HepG2 (cell line): ENCODE measurements at regions not wholly inside any gene's neighbourhood (a gene's known extent, or its start where the extent isn't known, plus 50 kb on each side); places are given as distances from the start of the nearest gene placed in this dataset.

ENCODE experiments used
- ATAC-seq: fragments of 200-7000 bp; cut with Tn5 transposase; 3 replicates; pipeline ENCODE4 v1.9.1; 2020; ENCODE audit warnings: mild to moderate bottlenecking, moderate library complexity
- BruUV-seq: library from RNA; stranded (reverse); fragments of 400-500 nt; replicated peaks from 2 replicates; lab custom pipeline; 2021; lab: Mats Ljungman, UMichigan
- CTCF ChIA-PET: fragments of 300-600 bp; formaldehyde crosslinking; extraction: SDS; loops from one replicate; lab custom pipeline; 2021; ENCODE audit warnings: low total read pairs, inconsistent platforms, low intra/inter-chr PET ratio; lab: Yijun Ruan, JAX
- POLR2A ChIA-PET: fragments of 350-600 bp; sonication (Branson Sonifier 250); formaldehyde crosslinking; loops from one replicate; lab custom pipeline; 2020; ENCODE audit warnings: antibody characterized with exemption, inconsistent platforms; lab: Yijun Ruan, JAX
- DNase-seq: peaks from one replicate; pipeline ENCODE4 v3.0.0-alpha.2; 2015; ENCODE audit warnings: low spot score
- FAIRE-seq: peaks from 3 replicates; lab custom pipeline; 2011; peaks lifted over from hg19 to GRCh38; lab: Jason Lieb, UNC
- H2AFZ ChIP-seq: one replicate; pipeline ENCODE4 v1.6.1; 2011; ENCODE audit warnings: low read length, inconsistent platforms
- H3K27ac ChIP-seq: fragments of 300-600 bp; 3 replicates; pipeline ENCODE4 v1.8.0; 2011; ENCODE audit warnings: mixed run types, mild to moderate bottlenecking, mixed read lengths, low read length, inconsistent platforms; ENCODE audit not compliant: insufficient read depth; ENCODE audit errors: extremely low read length
- H3K27me3 ChIP-seq, 2 experiments: fragments of 200-600 bp in 1 of 2; 2 replicates in 1 of 2; 3 replicates in 1 of 2; pipeline versions ENCODE4 v1.6.0 to v1.8.0; 2011; ENCODE audit warnings: low read length in 2 of 2, mild to moderate bottlenecking in 2 of 2, moderate library complexity in 2 of 2, inconsistent platforms in 1 of 2; ENCODE audit not compliant: insufficient read depth in 2 of 2, control insufficient read depth in 1 of 2
- H3K36me3 ChIP-seq, 2 experiments: fragments of 200-600 bp in 1 of 2; replicated peaks in 1 of 2; 2 replicates in 1 of 2; 3 replicates in 1 of 2; pipeline versions ENCODE4 v1.5.1 to v1.8.0; 2011; ENCODE audit warnings: low read length in 2 of 2, inconsistent platforms in 1 of 2; ENCODE audit not compliant: insufficient read depth in 2 of 2, control insufficient read depth in 1 of 2
- H3K4me1 ChIP-seq: 2 replicates; pipeline ENCODE4 v1.5.1; 2012; ENCODE audit warnings: low read length, inconsistent platforms; ENCODE audit not compliant: insufficient read depth
- H3K4me2 ChIP-seq: 2 replicates; pipeline ENCODE4 v1.6.0; 2011; ENCODE audit warnings: low read depth, low read length, inconsistent platforms
- H3K4me3 ChIP-seq, 3 experiments: fragments of 200-600 bp in 1 of 3; sonication (generic), shearing (Covaris generic) in 1 of 3; replicated peaks in 1 of 3; 2 replicates each; pipeline ENCODE4 v1.5.1; 2011 to 2016; ENCODE audit warnings: low read length in 3 of 3, inconsistent platforms in 2 of 3, low read depth in 2 of 3, mild to moderate bottlenecking in 2 of 3, control low read depth in 1 of 3, mixed read lengths in 1 of 3; ENCODE audit not compliant: insufficient read depth in 1 of 3
- H3K79me2 ChIP-seq: one replicate; pipeline ENCODE4 v1.6.1; 2011; ENCODE audit warnings: low read length, inconsistent platforms; ENCODE audit not compliant: insufficient read depth
- H3K9ac ChIP-seq: 2 replicates; pipeline ENCODE4 v1.6.0; 2011; ENCODE audit warnings: mild to moderate bottlenecking, low read depth, low read length, inconsistent platforms; ENCODE audit not compliant: insufficient read depth
- H3K9me3 ChIP-seq: 2 replicates; pipeline ENCODE4 v1.5.1; 2012; ENCODE audit warnings: mild to moderate bottlenecking, low read length
- H4K20me1 ChIP-seq: 2 replicates; pipeline ENCODE4 v1.6.0; 2011; ENCODE audit warnings: inconsistent platforms, mild to moderate bottlenecking, low read length, moderate library complexity; ENCODE audit not compliant: insufficient read depth
- CTCF ChIP-seq: sonication (generic); formaldehyde crosslinking; IDR thresholded peaks from 2 replicates; pipeline ENCODE4 v1.5.0; 2020; ENCODE audit warnings: mild to moderate bottlenecking, missing genetic modification reagents, moderate library complexity
- GATAD1 ChIP-seq: IDR thresholded peaks from 2 replicates; pipeline ENCODE4 v1.6.1; 2016; ENCODE audit warnings: missing genetic modification reagents, missing compliant biosample characterization
- HNF4A ChIP-seq: sonication (generic); formaldehyde crosslinking; IDR thresholded peaks from 2 replicates; pipeline ENCODE4 v1.4.0; 2020; ENCODE audit warnings: missing genetic modification reagents
- STAG1 ChIP-seq: sonication (generic); formaldehyde crosslinking; IDR thresholded peaks from 2 replicates; pipeline ENCODE4 v1.4.0; 2020; ENCODE audit warnings: missing genetic modification reagents
- TERF1 ChIP-seq: sonication (generic); formaldehyde crosslinking; IDR thresholded peaks from 2 replicates; pipeline ENCODE4 v1.8.0; 2022; ENCODE audit warnings: mild to moderate bottlenecking, missing genetic modification reagents, moderate library complexity
- ZNF850 ChIP-seq: sonication (generic); formaldehyde crosslinking; conservative IDR thresholded peaks from 2 replicates; pipeline ENCODE4 v1.9.0; 2021; ENCODE audit warnings: mild to moderate bottlenecking, missing genetic modification reagents
- WGBS: methylation state at CpG from one replicate; pipeline ENCODE4 v1.1.6; 2017; ENCODE audit warnings: low lambda C conversion rate; 5-methylcytosine and 5-hydroxymethylcytosine counted together
- in situ Hi-C: cut with HindIII; loops from 2 replicates; pipeline ENCODE4 v1.10.0; 2017; ENCODE audit warnings: low pct_unique_long_range_greater_than_20kb; ENCODE audit not compliant: extremely low pct_ligation_motif_present
- intact Hi-C: fragments of 100-400 bp; cut with micrococcal nuclease; formaldehyde crosslinking; loops from one replicate; pipeline ENCODE4 v1.10.0; 2022; ENCODE audit not compliant: unreplicated experiment
- TF ChIP-seq, protein P1 (sequence below): sonication (generic); formaldehyde crosslinking; IDR thresholded peaks from 2 replicates; pipeline ENCODE4 v1.4.0; 2020; ENCODE audit warnings: missing genetic modification reagents, mild to moderate bottlenecking, borderline replicate concordance

DNA sequence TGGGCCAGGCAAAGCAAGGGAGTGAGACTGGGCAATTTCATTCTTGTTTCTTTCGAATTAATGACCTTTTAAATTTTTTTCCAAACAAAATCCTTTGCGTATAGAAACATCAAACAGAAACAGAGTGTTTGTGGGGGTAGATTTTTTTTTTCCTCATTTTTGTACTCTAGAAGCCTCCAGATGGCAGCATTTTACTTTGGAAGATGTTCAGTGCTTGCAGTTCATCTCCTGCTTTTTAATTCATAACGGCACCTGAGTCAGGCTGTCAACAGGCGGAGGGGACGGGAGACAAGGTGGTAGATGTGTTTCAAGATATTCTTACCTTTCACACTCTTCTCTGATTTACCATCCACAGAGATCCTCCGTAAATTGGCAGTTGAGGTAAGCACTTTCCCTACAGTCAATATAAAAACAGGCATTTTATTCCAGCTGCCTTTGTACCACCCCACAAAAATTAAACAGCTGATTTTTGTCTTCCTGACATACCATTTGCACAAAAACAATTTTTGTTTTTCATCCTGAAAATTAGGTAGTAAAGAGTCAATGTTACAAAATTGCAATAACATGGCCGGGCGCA lies 99.5 kb upstream of the FBXL17 start:
- intact Hi-C loops = no loop called here
- no peak overlapping the region for H2AFZ ChIP-seq
- no peak overlapping the region for H3K27ac ChIP-seq
- 27% methylated on average over 8 of the region's 8 CpGs for WGBS
- no TSS peak for BruUV-seq
- ATAC-seq (peak; percentile 47; the same call in 2 of the 3 replicates), FAIRE-seq (peak; percentile 66)
- no peaks in the 10 kb centered on the region for H3K79me2 ChIP-seq
- POLR2A ChIA-PET = no interaction called here
- no peaks in the 10 kb centered on the region for H3K27me3 ChIP-seq
- H3K9me3 ChIP-seq = no peaks in the 10 kb centered on the region
- no peak for TF ChIP-seq TERF1 (CRISPR knock-in tag)
- peak; percentile 45 for TF ChIP-seq CTCF (CRISPR knock-in tag)
- TF ChIP-seq HNF4A (CRISPR knock-in tag) = no peak
- TF ChIP-seq GATAD1 (CRISPR knock-in tag) = no peak
- TF ChIP-seq, protein P1, sequence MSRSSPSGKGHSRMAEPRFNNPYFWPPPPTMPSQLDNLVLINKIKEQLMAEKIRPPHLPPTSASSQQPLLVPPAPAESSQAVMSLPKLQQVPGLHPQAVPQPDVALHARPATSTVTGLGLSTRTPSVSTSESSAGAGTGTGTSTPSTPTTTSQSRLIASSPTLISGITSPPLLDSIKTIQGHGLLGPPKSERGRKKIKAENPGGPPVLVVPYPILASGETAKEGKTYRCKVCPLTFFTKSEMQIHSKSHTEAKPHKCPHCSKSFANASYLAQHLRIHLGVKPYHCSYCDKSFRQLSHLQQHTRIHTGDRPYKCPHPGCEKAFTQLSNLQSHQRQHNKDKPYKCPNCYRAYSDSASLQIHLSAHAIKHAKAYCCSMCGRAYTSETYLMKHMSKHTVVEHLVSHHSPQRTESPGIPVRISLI = peak; percentile 27; the same call in 1 of the 2 replicates
- TF ChIP-seq ZNF850 = no peak
- peak; percentile 45 for TF ChIP-seq STAG1
- TF ChIP-seq, all 625 proteins: peak for 3
- Histone ChIP-seq H3K36me3 (no peaks in the 10 kb centered on the region), H3K4me2 (no peak overlapping the region), H3K4me1 (no peaks in the 10 kb centered on the region), H3K9ac (no peak overlapping the region), H3K4me3 (no peak overlapping the region), H4K20me1 (no peaks in the 10 kb centered on the region)
- CTCF ChIA-PET = no interaction called here
- DNase-seq = peak; percentile 20
- in situ Hi-C loops = no loop called here
